Hepatocyte (in vitro differentiated cells): ENCODE measurements at regions not wholly inside any gene's neighbourhood (a gene's known extent, or its start where the extent isn't known, plus 50 kb on each side); places are given as distances from the start of the nearest gene placed in this dataset.

Experiments
- DNase-seq: peaks from one replicate; pipeline ENCODE4 v3.0.0-alpha.2; 2016; ENCODE audit warnings: low spot score
- H2AFZ ChIP-seq: fragments of 200-600 bp; sonication (generic); 2 replicates; pipeline ENCODE4 v1.6.0; 2016; ENCODE audit warnings: antibody characterized with exemption, mild to moderate bottlenecking
- H3K27ac ChIP-seq: fragments of 200-600 bp; sonication (generic); 2 replicates; pipeline ENCODE4 v1.5.1; 2016; ENCODE audit warnings: mild to moderate bottlenecking
- H3K27me3 ChIP-seq: fragments of 200-600 bp; sonication (generic); 2 replicates; pipeline ENCODE4 v1.6.1; 2016
- H3K36me3 ChIP-seq: fragments of 200-600 bp; sonication (generic); replicated peaks from 2 replicates; pipeline ENCODE4 v1.5.1; 2016; ENCODE audit warnings: low read depth; ENCODE audit not compliant: insufficient read depth
- H3K4me1 ChIP-seq: fragments of 200-600 bp; sonication (generic); 2 replicates; pipeline ENCODE4 v1.5.1; 2016; ENCODE audit warnings: mild to moderate bottlenecking, moderate library complexity; ENCODE audit not compliant: insufficient read depth
- H3K4me2 ChIP-seq: fragments of 200-600 bp; sonication (generic); 2 replicates; pipeline ENCODE4 v1.6.0; 2016
- H3K4me3 ChIP-seq: fragments of 200-600 bp; sonication (generic); 2 replicates; pipeline ENCODE4 v1.5.1; 2016; ENCODE audit warnings: mild to moderate bottlenecking
- H3K79me2 ChIP-seq: fragments of 200-600 bp; sonication (generic); 2 replicates; pipeline ENCODE4 v1.6.0; 2017; ENCODE audit warnings: mild to moderate bottlenecking
- H3K9me2 ChIP-seq: fragments of 200-600 bp; sonication (generic); replicated peaks from 2 replicates; pipeline ENCODE4 v1.6.0; 2017; ENCODE audit warnings: mild to moderate bottlenecking; ENCODE audit not compliant: insufficient read depth
- H3K9me3 ChIP-seq: fragments of 200-600 bp; sonication (generic); 2 replicates; pipeline ENCODE4 v1.5.1; 2016; ENCODE audit warnings: low read depth, mild to moderate bottlenecking
- H4K20me1 ChIP-seq: fragments of 200-600 bp; sonication (generic); 2 replicates; pipeline ENCODE4 v1.6.0; 2016; ENCODE audit warnings: mild to moderate bottlenecking; ENCODE audit not compliant: insufficient read depth, poor library complexity, severe bottlenecking
- CTCF ChIP-seq: fragments of 200-600 bp; sonication (generic); IDR thresholded peaks from 2 replicates; pipeline ENCODE4 v1.5.1; 2016; ENCODE audit warnings: antibody characterized with exemption, mild to moderate bottlenecking; ENCODE audit not compliant: poor library complexity
- EZH2 ChIP-seq: fragments of 200-600 bp; sonication (generic); IDR thresholded peaks from 2 replicates; pipeline ENCODE4 v1.6.1; 2016; ENCODE audit warnings: antibody characterized with exemption, mild to moderate bottlenecking, borderline replicate concordance
- EZH2phosphoT487 ChIP-seq: fragments of 200-600 bp; sonication (generic); IDR thresholded peaks from one replicate; pipeline ENCODE4 v1.6.1; 2018; ENCODE audit warnings: antibody characterized with exemption, mild to moderate bottlenecking, low read depth, moderate library complexity; ENCODE audit not compliant: unreplicated experiment, severe bottlenecking
- WGBS: methylation state at CpG from one replicate; pipeline ENCODE4 v1.1.6; 2016; ENCODE audit warnings: low lambda C conversion rate; ENCODE audit errors: missing lambda C conversion rate; 5-methylcytosine and 5-hydroxymethylcytosine counted together

- H3K4me3 ChIP-seq, result no peak overlapping the region
- no peaks in the 10 kb centered on the region for H4K20me1 ChIP-seq
- TF ChIP-seq EZH2, result no peak
- no peak for TF ChIP-seq EZH2phosphoT487
- no peak for TF ChIP-seq CTCF
- WGBS, result 91% methylated on average over 12 of the region's 12 CpGs
- no peak overlapping the region for H3K4me2 ChIP-seq
- no peaks in the 10 kb centered on the region for H3K27me3 ChIP-seq
- no peak for DNase-seq
- no peaks in the 10 kb centered on the region for H3K4me1 ChIP-seq
- H3K9me3 ChIP-seq, result no peaks in the 10 kb centered on the region
- H3K27ac ChIP-seq, result no peak overlapping the region
- no peak overlapping the region for H2AFZ ChIP-seq
- no peaks in the 10 kb centered on the region for H3K79me2 ChIP-seq
- H3K36me3 ChIP-seq, result no peaks in the 10 kb centered on the region
- H3K9me2 ChIP-seq, result no peaks in the 10 kb centered on the region
Measured at GRCh38 chr5:118565335-118565971, 422.9 kb downstream of the DTWD2 start.

GRCh38 chr5:118561971-118562370, 426.4 kb downstream of the DTWD2 start:
- H3K4me2 ChIP-seq, result no peak overlapping the region
- H3K27me3 ChIP-seq, result no peaks in the 10 kb centered on the region
- no peaks in the 10 kb centered on the region for H3K36me3 ChIP-seq
- H3K27ac ChIP-seq, result no peak overlapping the region
- no peaks in the 10 kb centered on the region for H3K79me2 ChIP-seq
- TF ChIP-seq CTCF, result no peak
- TF ChIP-seq EZH2, result no peak
- no peak for TF ChIP-seq EZH2phosphoT487
- no peaks in the 10 kb centered on the region for H4K20me1 ChIP-seq
- H3K9me3 ChIP-seq, result no peaks in the 10 kb centered on the region
- WGBS, result 66% methylated on average over 3 of the region's 3 CpGs
- H3K4me1 ChIP-seq, result peaks cover 9% of the 10 kb centered on the region
- H2AFZ ChIP-seq, result no peak overlapping the region
- no peak overlapping the region for H3K4me3 ChIP-seq
- H3K9me2 ChIP-seq, result no peaks in the 10 kb centered on the region
- no peak for DNase-seq

- Histone ChIP-seq H3K4me3 (no peak overlapping the region), H3K79me2 (no peaks in the 10 kb centered on the region), H3K27me3 (no peaks in the 10 kb centered on the region), H3K9me2 (no peaks in the 10 kb centered on the region), H3K4me2 (no peak overlapping the region), H3K36me3 (no peaks in the 10 kb centered on the region), H2AFZ (no peak overlapping the region), H3K4me1 (peaks cover 16% of the 10 kb centered on the region), H4K20me1 (no peaks in the 10 kb centered on the region), H3K27ac (no peak overlapping the region), H3K9me3 (no peaks in the 10 kb centered on the region)
- DNase-seq, result no peak
- TF ChIP-seq CTCF (no peak), EZH2 (no peak), EZH2phosphoT487 (no peak)
Measured at GRCh38 chr5:118561235-118561634, 427.1 kb downstream of the DTWD2 start.

GRCh38 chr5:118558871-118559270, 429.5 kb downstream of the DTWD2 start:
- no peak for TF ChIP-seq CTCF
- TF ChIP-seq EZH2, result no peak
- no peak for TF ChIP-seq EZH2phosphoT487
- H3K27ac ChIP-seq, result no peak overlapping the region

More at GRCh38 chr5:118558871-118559270, 429.5 kb downstream of the DTWD2 start:
- 67% methylated on average over 1 of the region's 1 CpG for WGBS
- Histone ChIP-seq H3K9me2 (no peaks in the 10 kb centered on the region), H3K9me3 (no peaks in the 10 kb centered on the region), H3K4me2 (no peak overlapping the region), H3K27me3 (no peaks in the 10 kb centered on the region), H3K4me1 (peaks cover 19% of the 10 kb centered on the region), H3K79me2 (no peaks in the 10 kb centered on the region), H4K20me1 (no peaks in the 10 kb centered on the region), H3K36me3 (no peaks in the 10 kb centered on the region), H3K4me3 (no peak overlapping the region), H2AFZ (no peak overlapping the region)
- no peak for DNase-seq
